PC-3 (cell line): ENCODE measurements at regions not wholly inside any gene's neighbourhood (a gene's known extent, or its start where the extent isn't known, plus 50 kb on each side); places are given as distances from the start of the nearest gene placed in this dataset.

Source experiments
- ATAC-seq: fragments of 200-7000 bp; cut with Tn5 transposase; 2 replicates; pipeline ENCODE4 v1.9.1; 2020; ENCODE audit warnings: mild to moderate bottlenecking, moderate library complexity
- BruUV-seq: library from RNA; stranded (reverse); fragments of 400-500 nt; replicated peaks from 2 replicates; lab custom pipeline; 2021; lab: Mats Ljungman, UMichigan
- CTCF ChIA-PET: fragments of 300-600 bp; sonication (Branson Sonifier 250); formaldehyde crosslinking; loops from one replicate; lab custom pipeline; 2022; ENCODE audit warnings: antibody characterized with exemption; lab: Charles Lee
- POLR2A ChIA-PET: fragments of 300-600 bp; sonication (Branson Sonifier 250); formaldehyde crosslinking; loops from one replicate; lab custom pipeline; 2022; ENCODE audit warnings: antibody characterized with exemption; ENCODE audit not compliant: unreplicated experiment; lab: Charles Lee
- DNase-seq: peaks from one replicate; pipeline ENCODE4 v3.0.0-alpha.2; 2015
- H2AFZ ChIP-seq: fragments of 300-600 bp; sonication (generic); 2 replicates; pipeline ENCODE4 v1.6.0; 2016; ENCODE audit warnings: antibody characterized with exemption, low read length
- H3F3A ChIP-seq: fragments of 300-600 bp; sonication (generic); one replicate; pipeline ENCODE4 v1.6.0; 2017; ENCODE audit warnings: antibody characterized with exemption, low read length, control low read depth, mild to moderate bottlenecking; ENCODE audit not compliant: unreplicated experiment
- H3K27ac ChIP-seq: fragments of 300-600 bp; sonication (generic); 2 replicates; pipeline ENCODE4 v1.5.1; 2016; ENCODE audit warnings: mild to moderate bottlenecking, low read length
- H3K27me3 ChIP-seq: fragments of 300-600 bp; sonication (generic); 2 replicates; pipeline ENCODE4 v1.6.1; 2016; ENCODE audit warnings: low read length, mixed read lengths
- H3K36me3 ChIP-seq: fragments of 300-600 bp; sonication (generic); 2 replicates; pipeline ENCODE4 v1.6.1; 2016; ENCODE audit warnings: low read depth, mixed run types, low read length, mixed read lengths
- H3K4me1 ChIP-seq: fragments of 300-600 bp; sonication (generic); 2 replicates; pipeline ENCODE4 v1.5.1; 2016; ENCODE audit warnings: low read length; ENCODE audit not compliant: insufficient read depth
- H3K4me2 ChIP-seq: fragments of 300-600 bp; sonication (generic); 2 replicates; pipeline ENCODE4 v1.6.0; 2016; ENCODE audit warnings: low read length
- H3K4me3 ChIP-seq: fragments of 300-600 bp; sonication (generic); 2 replicates; pipeline ENCODE4 v1.5.1; 2016; ENCODE audit warnings: mild to moderate bottlenecking, low read length, mixed read lengths
- H3K79me2 ChIP-seq: fragments of 300-600 bp; sonication (generic); 2 replicates; pipeline ENCODE4 v1.6.1; 2017; ENCODE audit warnings: low read length, mixed read lengths
- H3K9ac ChIP-seq: fragments of 300-600 bp; sonication (generic); 2 replicates; pipeline ENCODE4 v1.6.0; 2016; ENCODE audit warnings: mild to moderate bottlenecking, low read length
- H3K9me2 ChIP-seq: fragments of 300-600 bp; sonication (generic); replicated peaks from 2 replicates; pipeline ENCODE4 v1.6.1; 2016; ENCODE audit warnings: mixed run types, low read length, mixed read lengths
- H3K9me3 ChIP-seq: fragments of 300-600 bp; sonication (generic); 2 replicates; pipeline ENCODE4 v1.6.1; 2016; ENCODE audit warnings: low read length, mixed read lengths
- H4K20me1 ChIP-seq: fragments of 300-600 bp; sonication (generic); 2 replicates; pipeline ENCODE4 v1.6.1; 2016; ENCODE audit warnings: low read length, mixed read lengths
- CTCF ChIP-seq: fragments of 300-600 bp; sonication (generic); conservative IDR thresholded peaks from 2 replicates; pipeline ENCODE4 v1.5.1; 2017; ENCODE audit warnings: antibody characterized with exemption, low read depth, mild to moderate bottlenecking, low read length
- EZH2 ChIP-seq: fragments of 300-600 bp; sonication (generic); IDR thresholded peaks from one replicate; pipeline ENCODE4 v1.6.1; 2017; ENCODE audit warnings: antibody characterized with exemption, mild to moderate bottlenecking, low read length; ENCODE audit not compliant: unreplicated experiment
- EZH2phosphoT487 ChIP-seq: fragments of 300-600 bp; sonication (generic); IDR thresholded peaks from 2 replicates; pipeline ENCODE4 v1.6.1; 2018; ENCODE audit warnings: mild to moderate bottlenecking, antibody characterized with exemption, low read length, borderline replicate concordance
- intact Hi-C: fragments of 100-400 bp; cut with micrococcal nuclease; formaldehyde crosslinking; loops from 2 replicates; pipeline ENCODE4 v1.9.0; 2023

- POLR2A ChIA-PET: no interaction called here
Measured at GRCh38 chr12:98437806-98438595, 77.4 kb upstream of the TMPO start.

GRCh38 chr12:98438656-98439230, 76.6 kb upstream of the TMPO start:
- Histone ChIP-seq H3K4me3 (no peak overlapping the region), H3K79me2 (no peaks in the 10 kb centered on the region), H3K9me2 (no peaks in the 10 kb centered on the region), H3K36me3 (no peaks in the 10 kb centered on the region), H3K4me2 (no peak overlapping the region), H3K9me3 (no peaks in the 10 kb centered on the region), H2AFZ (no peak overlapping the region), H3K9ac (no peak overlapping the region), H3F3A (no peaks in the 10 kb centered on the region), H3K27ac (no peak overlapping the region), H4K20me1 (no peaks in the 10 kb centered on the region), H3K27me3 (peaks cover 11% of the 10 kb centered on the region), H3K4me1 (peaks cover 6% of the 10 kb centered on the region; the same call in 1 of the 2 replicates)
- POLR2A ChIA-PET: no interaction called here
- no TSS peak for BruUV-seq
- no peak for ATAC-seq
- intact Hi-C loops: no loop called here
- no peak for TF ChIP-seq EZH2
- TF ChIP-seq CTCF: no peak
- TF ChIP-seq EZH2phosphoT487: no peak
- DNase-seq: no peak
- CTCF ChIA-PET: no interaction called here

More at GRCh38 chr12:98437806-98438595, 77.4 kb upstream of the TMPO start:
- H3K27me3 ChIP-seq: peaks cover 8% of the 10 kb centered on the region
- H3K79me2 ChIP-seq: no peaks in the 10 kb centered on the region
- H3K9me3 ChIP-seq: no peaks in the 10 kb centered on the region
- H3K9ac ChIP-seq: no peak overlapping the region
- TF ChIP-seq CTCF: no peak
- no peak for TF ChIP-seq EZH2phosphoT487
- TF ChIP-seq EZH2: no peak
- ATAC-seq (no peak), DNase-seq (no peak)
- no peaks in the 10 kb centered on the region for H3F3A ChIP-seq
- no peaks in the 10 kb centered on the region for H4K20me1 ChIP-seq
- no TSS peak for BruUV-seq
- H3K4me2 ChIP-seq: no peak overlapping the region
- no peaks in the 10 kb centered on the region for H3K36me3 ChIP-seq
- H2AFZ ChIP-seq: no peak overlapping the region
- H3K4me1 ChIP-seq: peaks cover 6% of the 10 kb centered on the region; the same call in 1 of the 2 replicates
- no peaks in the 10 kb centered on the region for H3K9me2 ChIP-seq
- intact Hi-C loops: no loop called here
- no peak overlapping the region for H3K27ac ChIP-seq
- CTCF ChIA-PET: no interaction called here
- no peak overlapping the region for H3K4me3 ChIP-seq
